ENCODE measurements at regions not wholly inside any gene's neighbourhood (a gene's known extent, or its start where the extent isn't known, plus 50 kb on each side); places are given as distances from the start of the nearest gene placed in this dataset.

- H3K4me3 ChIP-seq, result no peak overlapping the region
- no peaks in the 10 kb centered on the region for H3K4me1 ChIP-seq (ENCODE audit: control insufficient read depth in 5 of 5, insufficient read depth in 5 of 5, low read length in 5 of 5)
- WGBS, 2 donors, result 77 to 92% methylated on average over 1 of the region's 1 CpG
- H3K9me3 ChIP-seq (ENCODE audit: control insufficient read depth in 4 of 4, insufficient read depth in 3 of 4, low read length in 3 of 4), result no peaks in the 10 kb centered on the region
- peaks cover 0 to 18% (median 0%) of the 10 kb centered on the region in 3 donors for H3K27me3 ChIP-seq (ENCODE audit: control insufficient read depth in 3 of 3, insufficient read depth in 3 of 3, low read length in 2 of 3)
- ATAC-seq (ENCODE audit: insufficient read depth, low FRiP score) (no peak), DNase-seq (no peak)
- no peak for TF ChIP-seq CTCF (IDR thresholded peaks at IDR 0.05; ENCODE audit: control extremely low read depth, extremely low read depth)
- H3K36me3 ChIP-seq (ENCODE audit: control insufficient read depth in 4 of 4, insufficient read depth in 4 of 4, low read length in 4 of 4), result no peaks in the 10 kb centered on the region
- no peak overlapping the region for H3K27ac ChIP-seq (ENCODE audit: low read depth in 1 of 2, low read length in 1 of 2)
- no peak overlapping the region for H3K9ac ChIP-seq (ENCODE audit: insufficient read depth in 1 of 2, low read length in 2 of 2)
Measured at GRCh38 chrX:4528247-4528646, 814.8 kb upstream of the PRKX start.

GRCh38 chrX:4485912-4486311 lies 772.5 kb upstream of the PRKX start:
- WGBS, 2 donors, result 60 to 67% methylated on average over 4 of the region's 4 CpGs
- TF ChIP-seq CTCF (IDR thresholded peaks at IDR 0.05; ENCODE audit: control extremely low read depth, extremely low read depth), result no peak
- H3K27me3 ChIP-seq (ENCODE audit: control insufficient read depth in 3 of 3, insufficient read depth in 3 of 3, low read length in 2 of 3), result peaks cover 0 to 6% (median 3%) of the 10 kb centered on the region in 3 donors
- H3K9ac ChIP-seq (ENCODE audit: insufficient read depth in 1 of 2, low read length in 2 of 2), result no peak overlapping the region
- H3K4me3 ChIP-seq, result no peak overlapping the region
- no peak overlapping the region for H3K27ac ChIP-seq (ENCODE audit: low read depth in 1 of 2, low read length in 1 of 2)
- H3K36me3 ChIP-seq (ENCODE audit: control insufficient read depth in 4 of 4, insufficient read depth in 4 of 4, low read length in 4 of 4), result no peaks in the 10 kb centered on the region
- no peaks in the 10 kb centered on the region for H3K9me3 ChIP-seq (ENCODE audit: control insufficient read depth in 4 of 4, insufficient read depth in 3 of 4, low read length in 3 of 4)
- DNase-seq (no peak), ATAC-seq (ENCODE audit: insufficient read depth, low FRiP score) (no peak)
- H3K4me1 ChIP-seq (ENCODE audit: control insufficient read depth in 5 of 5, insufficient read depth in 5 of 5, low read length in 5 of 5), result no peaks in the 10 kb centered on the region

GRCh38 chrX:4484266-4484665 lies 770.8 kb upstream of the PRKX start:
- Histone ChIP-seq H3K27ac (ENCODE audit: low read depth in 1 of 2, low read length in 1 of 2) (no peak overlapping the region), H3K4me1 (ENCODE audit: control insufficient read depth in 5 of 5, insufficient read depth in 5 of 5, low read length in 5 of 5) (no peaks in the 10 kb centered on the region), H3K36me3 (ENCODE audit: control insufficient read depth in 4 of 4, insufficient read depth in 4 of 4, low read length in 4 of 4) (no peaks in the 10 kb centered on the region), H3K9ac (ENCODE audit: insufficient read depth in 1 of 2, low read length in 2 of 2) (no peak overlapping the region), H3K9me3 (ENCODE audit: control insufficient read depth in 4 of 4, insufficient read depth in 3 of 4, low read length in 3 of 4) (no peaks in the 10 kb centered on the region), H3K4me3 (no peak overlapping the region), H3K27me3 (ENCODE audit: control insufficient read depth in 3 of 3, insufficient read depth in 3 of 3, low read length in 2 of 3) (peaks cover 0 to 3% (median 1%) of the 10 kb centered on the region in 3 donors)
- WGBS, 2 donors, result 53 to 68% methylated on average over 5 of the region's 5 CpGs
- TF ChIP-seq CTCF (IDR thresholded peaks at IDR 0.05; ENCODE audit: control extremely low read depth, extremely low read depth), result no peak
- DNase-seq, result no peak
- ATAC-seq (ENCODE audit: insufficient read depth, low FRiP score), result no peak

GRCh38 chrX:4451591-4451990 lies 738.1 kb upstream of the PRKX start:
- no peak overlapping the region for H3K4me3 ChIP-seq
- DNase-seq, result no peak
- no peaks in the 10 kb centered on the region for H3K4me1 ChIP-seq (ENCODE audit: control insufficient read depth in 5 of 5, insufficient read depth in 5 of 5, low read length in 5 of 5)
- peaks cover 0 to 2% (median 0%) of the 10 kb centered on the region in 3 donors for H3K27me3 ChIP-seq (ENCODE audit: control insufficient read depth in 3 of 3, insufficient read depth in 3 of 3, low read length in 2 of 3)
- no peak for TF ChIP-seq CTCF (IDR thresholded peaks at IDR 0.05; ENCODE audit: control extremely low read depth, extremely low read depth)
- 83% methylated on average over 4 of the region's 4 CpGs for WGBS, 2 donors
- peaks cover 0 to 5% (median 0%) of the 10 kb centered on the region in 4 donors for H3K9me3 ChIP-seq (ENCODE audit: control insufficient read depth in 4 of 4, insufficient read depth in 3 of 4, low read length in 3 of 4)
- no peak for ATAC-seq (ENCODE audit: insufficient read depth, low FRiP score)
- no peaks in the 10 kb centered on the region for H3K36me3 ChIP-seq (ENCODE audit: control insufficient read depth in 4 of 4, insufficient read depth in 4 of 4, low read length in 4 of 4)
- H3K27ac ChIP-seq (ENCODE audit: low read depth in 1 of 2, low read length in 1 of 2), result no peak overlapping the region
- no peak overlapping the region for H3K9ac ChIP-seq (ENCODE audit: insufficient read depth in 1 of 2, low read length in 2 of 2)

Measured in lung (tissue), 11 donors.